Testis (tissue), 2 donors: ENCODE measurements at regions not wholly inside any gene's neighbourhood (a gene's known extent, or its start where the extent isn't known, plus 50 kb on each side); places are given as distances from the start of the nearest gene placed in this dataset.

Experiments used
- DNase-seq: peaks from one replicate; pipeline ENCODE4 v3.0.0-alpha.2; 2019
- H3K27ac ChIP-seq, 2 donors: fragments of 200-600 bp; sonication (generic); one replicate each; pipeline ENCODE4 v1.5.1; 2019
- H3K27me3 ChIP-seq: fragments of 200-600 bp; sonication (generic); one replicate; pipeline ENCODE4 v1.5.1; 2019
- H3K36me3 ChIP-seq: fragments of 200-600 bp; sonication (generic); one replicate; pipeline ENCODE4 v1.5.1; 2017; ENCODE audit warnings: low read depth; ENCODE audit errors: missing control alignments
- H3K4me1 ChIP-seq: fragments of 200-600 bp; sonication (generic); one replicate; pipeline ENCODE4 v1.5.1; 2019
- H3K4me3 ChIP-seq, 2 donors: fragments of 200-600 bp; sonication (generic); one replicate each; pipeline ENCODE4 v1.5.1; 2017 to 2019
- H3K9me3 ChIP-seq: fragments of 200-600 bp; sonication (generic); one replicate; pipeline ENCODE4 v1.5.1; 2017
- POLR2A ChIP-seq: fragments of 450-650 bp; IDR thresholded peaks from one replicate; pipeline ENCODE4 v1.6.1; 2017; ENCODE audit warnings: antibody characterized with exemption, mild to moderate bottlenecking, moderate library complexity
- WGBS, 2 donors: methylation state at CpG; one replicate each; pipeline ENCODE4 v1.1.5; 2018; 5-methylcytosine and 5-hydroxymethylcytosine counted together
- intact Hi-C: fragments of 100-400 bp; cut with DNase I; formaldehyde crosslinking; loops from one replicate; pipeline ENCODE4 v1.15.1; 2023; ENCODE audit warnings: low total_unique reads
- TF ChIP-seq, protein P1 (sequence below), 3 experiments: fragments of 450-650 bp in 2 of 3; fragments of 200-600 bp in 1 of 3; sonication (generic) in 1 of 3; IDR thresholded peaks; one replicate each; pipeline ENCODE4 v1.5.1; 2016 to 2019; ENCODE audit warnings: antibody characterized with exemption in 3 of 3, mild to moderate bottlenecking in 2 of 3, moderate library complexity in 1 of 3

DNA sequence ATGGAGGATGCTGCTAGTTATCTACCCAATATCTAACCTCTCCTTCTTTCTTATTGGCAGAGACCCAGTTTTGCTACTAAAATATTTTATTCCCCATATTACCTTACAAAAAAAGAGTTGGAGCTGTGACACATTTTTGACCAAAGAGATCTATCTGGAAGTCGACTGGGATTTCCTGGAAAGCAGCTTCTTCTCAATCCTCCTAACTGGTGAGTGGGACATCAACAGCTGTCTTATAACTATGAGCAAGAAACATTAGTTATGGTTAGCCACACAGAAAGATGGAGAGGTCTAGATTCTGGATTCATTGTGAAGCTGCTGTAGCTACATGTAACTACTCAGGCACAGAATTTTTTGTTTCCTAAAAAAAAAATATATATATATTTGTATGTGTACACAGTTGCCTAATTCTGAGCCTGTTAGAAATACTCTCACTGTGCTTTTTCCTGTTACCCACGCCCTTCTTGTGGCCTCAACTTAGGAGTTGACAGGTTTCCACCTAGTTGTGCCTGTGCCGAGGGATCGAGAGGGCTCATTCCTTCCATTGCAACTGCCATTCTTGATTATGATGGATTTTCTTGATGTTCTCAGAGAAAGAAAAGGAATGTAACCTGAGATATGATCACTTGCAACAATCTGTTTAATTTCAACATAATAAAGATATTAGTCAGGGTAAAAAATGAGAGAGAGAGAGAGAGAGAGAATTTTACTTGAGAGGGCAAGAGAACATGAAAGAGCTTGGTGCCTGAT is 142.0 kb downstream of the SLC17A6 start:
- intact Hi-C loops: no loop called here
- Histone ChIP-seq H3K27ac (no peak overlapping the region), H3K4me3 (no peak overlapping the region), H3K27me3 (no peaks in the 10 kb centered on the region), H3K36me3 (no peaks in the 10 kb centered on the region), H3K4me1 (no peaks in the 10 kb centered on the region), H3K9me3 (no peaks in the 10 kb centered on the region)
- no peak for DNase-seq
- WGBS, 2 donors: 85 to 89% methylated on average over 4 of the region's 4 CpGs
- TF ChIP-seq POLR2A: no peak
- TF ChIP-seq, protein P1, sequence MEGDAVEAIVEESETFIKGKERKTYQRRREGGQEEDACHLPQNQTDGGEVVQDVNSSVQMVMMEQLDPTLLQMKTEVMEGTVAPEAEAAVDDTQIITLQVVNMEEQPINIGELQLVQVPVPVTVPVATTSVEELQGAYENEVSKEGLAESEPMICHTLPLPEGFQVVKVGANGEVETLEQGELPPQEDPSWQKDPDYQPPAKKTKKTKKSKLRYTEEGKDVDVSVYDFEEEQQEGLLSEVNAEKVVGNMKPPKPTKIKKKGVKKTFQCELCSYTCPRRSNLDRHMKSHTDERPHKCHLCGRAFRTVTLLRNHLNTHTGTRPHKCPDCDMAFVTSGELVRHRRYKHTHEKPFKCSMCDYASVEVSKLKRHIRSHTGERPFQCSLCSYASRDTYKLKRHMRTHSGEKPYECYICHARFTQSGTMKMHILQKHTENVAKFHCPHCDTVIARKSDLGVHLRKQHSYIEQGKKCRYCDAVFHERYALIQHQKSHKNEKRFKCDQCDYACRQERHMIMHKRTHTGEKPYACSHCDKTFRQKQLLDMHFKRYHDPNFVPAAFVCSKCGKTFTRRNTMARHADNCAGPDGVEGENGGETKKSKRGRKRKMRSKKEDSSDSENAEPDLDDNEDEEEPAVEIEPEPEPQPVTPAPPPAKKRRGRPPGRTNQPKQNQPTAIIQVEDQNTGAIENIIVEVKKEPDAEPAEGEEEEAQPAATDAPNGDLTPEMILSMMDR (IDR thresholded peaks at IDR 0.05): no peak

DNA sequence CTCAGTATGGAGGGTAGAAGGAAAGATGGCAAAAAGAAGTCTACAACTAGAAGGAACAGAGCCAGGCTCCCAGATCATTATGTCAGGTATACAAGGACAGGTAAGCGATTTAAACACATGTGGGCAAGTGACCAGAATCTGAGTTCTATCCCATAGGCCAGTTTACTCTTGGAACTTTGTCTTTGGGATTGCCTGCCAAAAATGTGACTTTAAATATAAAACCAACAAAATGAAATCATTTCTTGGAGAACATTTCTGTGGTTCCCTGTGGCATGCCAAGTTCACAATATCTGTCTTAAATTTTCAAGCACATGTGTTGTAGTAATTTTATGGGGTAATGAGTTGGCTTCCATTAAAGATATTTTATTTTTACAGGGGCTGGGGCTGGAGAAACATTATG is 141.0 kb downstream of the SLC17A6 start:
- intact Hi-C loops: no loop called here
- Histone ChIP-seq H3K27ac (no peak overlapping the region), H3K9me3 (no peaks in the 10 kb centered on the region), H3K27me3 (no peaks in the 10 kb centered on the region), H3K4me1 (no peaks in the 10 kb centered on the region), H3K4me3 (no peak overlapping the region), H3K36me3 (no peaks in the 10 kb centered on the region)
- no peak for TF ChIP-seq POLR2A
- TF ChIP-seq, protein P1 (IDR thresholded peaks at IDR 0.05): no peak
- DNase-seq: no peak
- WGBS, 2 donors: 87 to 88% methylated on average over 1 of the region's 1 CpG

DNA sequence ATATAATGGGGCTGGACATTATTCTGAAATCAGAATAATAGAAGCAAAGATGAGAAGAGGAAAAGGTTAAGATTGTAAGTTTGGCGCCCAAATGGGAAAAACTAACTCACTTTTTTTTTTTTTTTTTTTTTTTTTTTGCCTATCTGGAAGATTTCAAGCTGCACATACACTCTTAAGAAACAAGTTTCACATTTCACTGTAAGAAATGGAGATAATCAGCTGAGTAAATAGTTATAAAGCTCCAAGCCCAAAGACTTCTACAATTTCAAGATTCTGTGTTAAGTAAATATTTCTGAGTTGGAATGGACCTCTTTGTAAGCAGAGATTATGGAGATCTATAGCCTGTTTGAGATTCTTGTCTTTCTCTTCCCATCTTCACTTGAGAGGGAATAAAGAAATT is 140.0 kb downstream of the SLC17A6 start:
- Histone ChIP-seq H3K4me1 (no peaks in the 10 kb centered on the region), H3K9me3 (no peaks in the 10 kb centered on the region), H3K36me3 (no peaks in the 10 kb centered on the region), H3K4me3 (no peak overlapping the region), H3K27ac (no peak overlapping the region), H3K27me3 (no peaks in the 10 kb centered on the region)
- TF ChIP-seq, protein P1 (IDR thresholded peaks at IDR 0.05): no peak
- 78 to 90% methylated on average over 1 of the region's 1 CpG for WGBS, 2 donors
- DNase-seq: no peak
- intact Hi-C loops: no loop called here

DNA sequence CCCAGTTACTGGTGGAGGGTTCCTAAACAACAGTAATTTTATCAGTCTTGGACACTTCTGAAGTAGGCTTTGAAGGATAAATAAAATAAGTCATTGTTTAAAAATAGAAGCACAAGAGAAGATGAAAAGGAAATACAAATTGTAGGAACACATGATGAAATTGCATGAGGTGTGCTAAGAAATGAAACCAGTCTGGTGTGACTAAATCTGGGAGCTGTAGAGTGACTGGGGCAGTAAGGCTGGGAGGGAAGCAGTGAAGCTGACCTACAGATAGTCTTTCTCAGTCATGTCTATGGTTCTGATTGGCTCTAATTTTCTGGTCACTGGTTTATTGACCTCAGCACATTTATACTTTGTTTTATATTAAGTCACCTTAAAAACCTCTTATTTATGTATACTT is 139.1 kb downstream of the SLC17A6 start:
- H3K4me3 ChIP-seq: no peak overlapping the region
- no peak overlapping the region for H3K27ac ChIP-seq
- no peaks in the 10 kb centered on the region for H3K36me3 ChIP-seq
- no peaks in the 10 kb centered on the region for H3K4me1 ChIP-seq
- H3K9me3 ChIP-seq: no peaks in the 10 kb centered on the region
- intact Hi-C loops: no loop called here
- TF ChIP-seq, protein P1 (IDR thresholded peaks at IDR 0.05): no peak
- TF ChIP-seq POLR2A: no peak
- no peaks in the 10 kb centered on the region for H3K27me3 ChIP-seq
- DNase-seq: no peak

DNA sequence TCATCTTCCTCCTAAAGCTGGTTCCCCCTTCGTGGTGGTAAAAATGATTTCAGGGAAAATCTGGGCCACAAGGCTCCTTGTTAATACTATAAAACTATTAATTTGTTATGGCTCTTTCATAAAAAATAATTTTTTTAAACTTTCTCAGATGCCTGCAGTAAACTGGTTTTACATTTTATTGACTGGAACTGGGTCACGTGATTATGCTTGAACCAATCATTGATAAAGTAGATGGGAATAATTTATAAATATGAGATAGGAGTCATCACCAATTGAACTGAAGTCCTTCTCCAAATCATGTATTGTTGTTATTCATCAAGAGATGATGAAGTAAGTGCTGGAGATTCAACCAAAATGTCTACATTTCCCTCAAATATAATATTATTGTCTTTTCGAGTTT is 138.4 kb downstream of the SLC17A6 start:
- no peak for DNase-seq
- Histone ChIP-seq H3K9me3 (no peaks in the 10 kb centered on the region), H3K36me3 (no peaks in the 10 kb centered on the region), H3K27me3 (no peaks in the 10 kb centered on the region), H3K4me1 (no peaks in the 10 kb centered on the region), H3K4me3 (no peak overlapping the region), H3K27ac (no peak overlapping the region)
- 82 to 87% methylated on average over 3 of the region's 3 CpGs for WGBS, 2 donors
- intact Hi-C loops: no loop called here
- no peak for TF ChIP-seq POLR2A
- TF ChIP-seq, protein P1 (IDR thresholded peaks at IDR 0.05): no peak
